Osteocyte (in vitro differentiated cells): ENCODE measurements at regions not wholly inside any gene's neighbourhood (a gene's known extent, or its start where the extent isn't known, plus 50 kb on each side); places are given as distances from the start of the nearest gene placed in this dataset.

Experiments used
- DNase-seq: peaks from one replicate; pipeline ENCODE4 v3.0.0; 2021; ENCODE audit warnings: mixed read lengths; ENCODE audit not compliant: unreplicated experiment; ENCODE audit errors: extremely low spot score
- H3K27ac Mint-ChIP-seq: one replicate; pipeline ENCODE4 v1.8.0; 2021; ENCODE audit warnings: mild to moderate bottlenecking, mixed read lengths; ENCODE audit not compliant: unreplicated experiment
- H3K27me3 Mint-ChIP-seq: one replicate; pipeline ENCODE4 v1.8.0; 2021; ENCODE audit warnings: mixed read lengths; ENCODE audit not compliant: unreplicated experiment
- H3K36me3 Mint-ChIP-seq: one replicate; pipeline ENCODE4 v1.8.0; 2021; ENCODE audit warnings: mixed read lengths; ENCODE audit not compliant: unreplicated experiment
- H3K4me1 Mint-ChIP-seq: one replicate; pipeline ENCODE4 v1.8.0; 2021; ENCODE audit warnings: mixed read lengths; ENCODE audit not compliant: unreplicated experiment
- H3K4me3 Mint-ChIP-seq: one replicate; pipeline ENCODE4 v1.8.0; 2021; ENCODE audit warnings: mild to moderate bottlenecking, moderate library complexity, mixed read lengths; ENCODE audit not compliant: unreplicated experiment
- H3K9me3 Mint-ChIP-seq: one replicate; pipeline ENCODE4 v1.8.0; 2021; ENCODE audit warnings: mixed read lengths; ENCODE audit not compliant: unreplicated experiment
- TF ChIP-seq, protein P1 (sequence below): fragments of 200-600 bp; sonication (generic); IDR thresholded peaks from 2 replicates; pipeline ENCODE4 v1.5.0; 2021; ENCODE audit warnings: antibody characterized with exemption, mild to moderate bottlenecking, moderate library complexity

DNA sequence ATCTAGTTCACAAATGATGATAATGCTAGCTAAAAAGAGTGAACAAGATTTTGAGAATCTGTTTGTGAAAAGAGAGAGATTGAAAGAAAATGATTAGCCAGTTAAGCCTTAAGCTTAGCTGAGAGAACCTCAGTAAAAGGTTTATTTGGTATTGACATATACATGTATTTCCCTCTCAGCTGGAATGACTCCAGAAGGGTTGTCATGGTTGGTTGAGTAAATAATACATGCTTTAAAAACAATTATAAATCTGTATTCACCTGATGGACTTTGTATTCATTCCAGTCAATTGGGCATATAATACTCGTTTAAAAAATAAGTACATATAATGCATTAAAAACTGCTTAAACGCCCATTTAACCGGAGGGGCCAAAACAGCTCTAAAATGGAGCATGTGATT, 181.4 kb downstream of the GRB14 start:
- no peaks in the 10 kb centered on the region for H3K27me3 Mint-ChIP-seq
- DNase-seq, result no peak
- H3K36me3 Mint-ChIP-seq, result no peaks in the 10 kb centered on the region
- H3K4me3 Mint-ChIP-seq, result no peak overlapping the region
- H3K27ac Mint-ChIP-seq, result no peak overlapping the region
- H3K9me3 Mint-ChIP-seq, result no peaks in the 10 kb centered on the region
- TF ChIP-seq, protein P1, sequence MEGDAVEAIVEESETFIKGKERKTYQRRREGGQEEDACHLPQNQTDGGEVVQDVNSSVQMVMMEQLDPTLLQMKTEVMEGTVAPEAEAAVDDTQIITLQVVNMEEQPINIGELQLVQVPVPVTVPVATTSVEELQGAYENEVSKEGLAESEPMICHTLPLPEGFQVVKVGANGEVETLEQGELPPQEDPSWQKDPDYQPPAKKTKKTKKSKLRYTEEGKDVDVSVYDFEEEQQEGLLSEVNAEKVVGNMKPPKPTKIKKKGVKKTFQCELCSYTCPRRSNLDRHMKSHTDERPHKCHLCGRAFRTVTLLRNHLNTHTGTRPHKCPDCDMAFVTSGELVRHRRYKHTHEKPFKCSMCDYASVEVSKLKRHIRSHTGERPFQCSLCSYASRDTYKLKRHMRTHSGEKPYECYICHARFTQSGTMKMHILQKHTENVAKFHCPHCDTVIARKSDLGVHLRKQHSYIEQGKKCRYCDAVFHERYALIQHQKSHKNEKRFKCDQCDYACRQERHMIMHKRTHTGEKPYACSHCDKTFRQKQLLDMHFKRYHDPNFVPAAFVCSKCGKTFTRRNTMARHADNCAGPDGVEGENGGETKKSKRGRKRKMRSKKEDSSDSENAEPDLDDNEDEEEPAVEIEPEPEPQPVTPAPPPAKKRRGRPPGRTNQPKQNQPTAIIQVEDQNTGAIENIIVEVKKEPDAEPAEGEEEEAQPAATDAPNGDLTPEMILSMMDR, result no peak
- peaks cover 3% of the 10 kb centered on the region for H3K4me1 Mint-ChIP-seq

DNA sequence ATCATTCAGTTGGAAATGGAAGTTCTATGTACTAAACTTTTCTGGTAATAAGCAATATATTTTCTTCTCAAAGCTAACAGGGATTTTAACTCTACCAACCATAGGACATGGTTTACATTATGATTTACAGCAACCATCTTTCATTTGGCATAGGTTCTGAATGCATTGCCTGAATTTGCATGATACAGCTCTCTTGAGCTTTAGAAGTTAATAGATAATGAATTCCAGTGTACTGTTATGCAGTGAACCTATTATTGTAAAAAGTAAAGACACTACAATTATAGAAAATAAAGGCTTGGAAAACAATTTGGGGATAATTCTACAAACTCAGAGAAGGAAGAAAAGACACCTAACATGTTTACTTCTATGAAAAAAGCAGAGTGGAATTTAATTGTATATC, 182.0 kb downstream of the GRB14 start:
- TF ChIP-seq, protein P1, result no peak
- peaks cover 3% of the 10 kb centered on the region for H3K4me1 Mint-ChIP-seq
- H3K9me3 Mint-ChIP-seq, result no peaks in the 10 kb centered on the region
- no peak overlapping the region for H3K27ac Mint-ChIP-seq
- no peaks in the 10 kb centered on the region for H3K36me3 Mint-ChIP-seq
- no peaks in the 10 kb centered on the region for H3K27me3 Mint-ChIP-seq
- DNase-seq, result no peak
- no peak overlapping the region for H3K4me3 Mint-ChIP-seq

DNA sequence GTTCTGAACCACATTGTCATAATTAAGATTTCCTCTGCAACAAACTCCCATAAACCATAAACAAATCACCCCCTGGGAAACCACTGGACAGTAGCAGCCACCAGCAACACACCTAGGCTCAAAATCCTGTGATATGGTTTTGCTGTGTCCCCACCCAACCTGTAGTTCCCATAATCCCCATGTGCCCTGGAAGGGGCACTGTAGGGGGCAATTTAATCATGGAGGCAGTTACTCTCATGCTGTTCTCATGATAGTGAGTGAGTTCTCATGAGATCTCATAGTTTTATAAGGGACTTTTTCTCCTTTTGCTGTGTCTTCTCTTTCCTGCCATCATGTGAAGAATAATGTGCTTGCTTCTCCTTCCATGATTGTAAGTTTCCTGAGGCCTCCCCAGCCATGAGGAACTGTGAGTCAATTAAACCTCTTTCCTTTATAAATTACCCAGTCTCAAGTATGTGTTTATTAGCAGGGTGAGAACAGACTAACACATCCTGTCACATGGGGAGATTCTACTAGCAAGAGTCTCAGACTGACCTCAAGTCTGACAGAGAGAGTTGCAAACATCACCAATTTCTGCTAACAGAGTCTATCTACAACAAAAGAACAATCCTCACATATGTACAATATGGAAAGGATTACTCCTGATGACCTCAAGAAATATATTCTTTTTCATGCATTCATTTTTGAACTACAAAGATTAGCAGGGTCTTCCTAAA, 182.6 kb downstream of the GRB14 start:
- H3K9me3 Mint-ChIP-seq, result no peaks in the 10 kb centered on the region
- TF ChIP-seq, protein P1, result no peak
- H3K27ac Mint-ChIP-seq, result no peak overlapping the region

DNA sequence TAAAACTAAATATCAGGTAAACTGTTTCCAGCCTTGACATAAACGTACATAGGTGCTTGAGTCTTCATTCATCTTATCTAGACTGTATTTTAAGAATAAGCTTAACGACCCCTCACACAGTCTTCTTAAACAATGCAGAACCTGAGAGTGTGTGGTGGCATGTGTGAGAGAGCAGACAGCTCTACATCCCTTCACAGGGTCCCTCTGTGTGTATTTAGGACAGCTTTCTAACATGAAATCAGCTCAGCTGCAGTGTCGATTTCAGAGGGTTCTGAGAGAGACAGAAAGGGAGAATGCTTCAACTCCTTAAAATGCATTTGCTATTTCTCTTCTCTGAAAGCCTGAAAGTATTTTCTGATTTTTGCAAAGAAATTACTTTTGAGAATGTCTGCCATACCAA, 185.2 kb downstream of the GRB14 start:
- H3K27me3 Mint-ChIP-seq, result no peaks in the 10 kb centered on the region
- TF ChIP-seq, protein P1, result no peak
- DNase-seq, result no peak
- no peak overlapping the region for H3K27ac Mint-ChIP-seq
- no peaks in the 10 kb centered on the region for H3K36me3 Mint-ChIP-seq
- H3K4me3 Mint-ChIP-seq, result no peak overlapping the region
- H3K4me1 Mint-ChIP-seq, result peaks cover 5% of the 10 kb centered on the region
- H3K9me3 Mint-ChIP-seq, result no peaks in the 10 kb centered on the region

More for the DNA sequence above, 182.6 kb downstream of the GRB14 start:
- no peak for DNase-seq
- no peak overlapping the region for H3K4me3 Mint-ChIP-seq
- no peaks in the 10 kb centered on the region for H3K4me1 Mint-ChIP-seq
- no peaks in the 10 kb centered on the region for H3K27me3 Mint-ChIP-seq
- no peaks in the 10 kb centered on the region for H3K36me3 Mint-ChIP-seq

DNA sequence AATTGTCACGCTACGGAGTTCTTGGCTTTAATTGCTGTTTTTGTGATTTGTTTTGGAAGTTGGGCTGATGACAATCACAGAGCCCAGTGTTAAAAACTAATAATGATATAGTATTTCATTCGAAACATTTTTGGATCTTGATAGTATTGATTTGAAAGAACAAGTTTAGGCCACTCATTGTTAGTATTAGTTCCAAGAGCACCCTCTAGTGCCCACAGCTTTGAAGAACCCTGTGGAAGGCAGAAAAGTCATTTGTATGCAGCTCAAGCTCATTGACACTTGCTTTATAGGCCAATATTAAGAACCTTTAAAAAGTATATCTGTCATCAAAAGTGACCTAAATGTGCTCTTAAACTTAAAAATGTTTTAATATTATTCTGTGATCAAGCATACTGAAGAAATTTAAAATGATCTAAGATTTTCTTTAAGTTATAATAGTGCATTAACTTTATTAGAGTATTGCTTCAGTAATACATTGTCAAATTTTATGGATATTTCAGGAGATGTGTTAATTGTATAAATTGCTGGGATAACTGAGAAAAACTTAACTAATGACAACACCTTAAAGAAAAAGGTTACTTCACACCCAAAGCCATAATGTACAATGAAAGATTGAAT, 191.0 kb downstream of the GRB14 start:
- Mint-ChIP-seq H3K27ac (no peak overlapping the region), H3K4me3 (no peak overlapping the region), H3K27me3 (no peaks in the 10 kb centered on the region), H3K4me1 (peaks cover 29% of the 10 kb centered on the region), H3K9me3 (no peaks in the 10 kb centered on the region), H3K36me3 (no peaks in the 10 kb centered on the region)
- DNase-seq, result no peak
- TF ChIP-seq, protein P1, result peak; percentile 89
